Spleen (tissue), 11 donors: ENCODE measurements at regions not wholly inside any gene's neighbourhood (a gene's known extent, or its start where the extent isn't known, plus 50 kb on each side); places are given as distances from the start of the nearest gene placed in this dataset.
A peak's percentile ranks its signal among the peaks of the same experiment; 100 is the strongest.

Experiments
- DNase-seq: peaks from one replicate; pipeline ENCODE4 v3.0.0-alpha.2; 2020
- H3K27ac ChIP-seq, 8 donors: fragments of 200-600 bp; sonication (generic) in 7 of 8; 1 replicate in 4 of 8; 2 replicates in 4 of 8; pipeline versions ENCODE4 v1.5.0 to v1.8.0; 2016 to 2021; ENCODE audit warnings: inconsistent platforms in 4 of 8, mild to moderate bottlenecking in 4 of 8, moderate library complexity in 1 of 8
- H3K27me3 ChIP-seq, 7 donors: fragments of 200-600 bp; sonication (generic) in 6 of 7; replicated peaks in 1 of 7; 1 replicate in 4 of 7; 2 replicates in 3 of 7; pipeline versions ENCODE4 v1.5.0 to v1.8.0; 2016 to 2021; ENCODE audit warnings: inconsistent platforms in 3 of 7, mild to moderate bottlenecking in 1 of 7
- H3K36me3 ChIP-seq, 6 donors: fragments of 200-600 bp; sonication (generic) in 5 of 6; 1 replicate in 4 of 6; 2 replicates in 2 of 6; pipeline versions ENCODE4 v1.5.0 to v1.8.0; 2016 to 2021; ENCODE audit warnings: inconsistent platforms in 2 of 6
- H3K4me1 ChIP-seq, 6 donors: fragments of 200-600 bp; sonication (generic) in 5 of 6; 1 replicate in 3 of 6; 2 replicates in 3 of 6; pipeline versions ENCODE4 v1.5.0 to v1.8.0; 2016 to 2021; ENCODE audit warnings: inconsistent platforms in 3 of 6
- H3K4me3 ChIP-seq, 8 donors: fragments of 200-600 bp; sonication (generic) in 7 of 8; 1 replicate in 4 of 8; 2 replicates in 4 of 8; pipeline versions ENCODE4 v1.5.0 to v1.8.0; 2016 to 2021; ENCODE audit warnings: inconsistent platforms in 4 of 8, mild to moderate bottlenecking in 4 of 8, moderate library complexity in 2 of 8
- H3K9me3 ChIP-seq, 8 donors: fragments of 200-600 bp; sonication (generic) in 7 of 8; 1 replicate in 4 of 8; 2 replicates in 4 of 8; pipeline versions ENCODE4 v1.5.0 to v1.8.0; 2016 to 2021; ENCODE audit warnings: inconsistent platforms in 4 of 8
- CTCF ChIP-seq, 11 experiments: fragments of 200-600 bp in 7 of 11; fragments of 450-650 bp in 4 of 11; sonication (generic) in 4 of 11; IDR thresholded peaks in 8 of 11; conservative IDR thresholded peaks in 3 of 11; 1 replicate in 7 of 11; 2 replicates in 4 of 11; pipeline versions ENCODE4 v1.4.0 to v1.8.0; 2016 to 2021; ENCODE audit warnings: antibody characterized with exemption in 11 of 11, inconsistent platforms in 4 of 11, mild to moderate bottlenecking in 1 of 11
- POLR2A ChIP-seq, 3 donors: fragments of 450-650 bp; IDR thresholded peaks; one replicate each; pipeline ENCODE4 v1.5.1; 2017; ENCODE audit warnings: antibody characterized with exemption in 3 of 3, mild to moderate bottlenecking in 1 of 3
- POLR2AphosphoS5 ChIP-seq, 3 donors: sonication (generic); formaldehyde crosslinking; IDR thresholded peaks; one replicate each; pipeline ENCODE4 v1.5.1; 2017; ENCODE audit warnings: antibody characterized with exemption in 3 of 3
- WGBS, 5 donors: extraction: QIAGEN DNeasy Blood & Tissue Kit in 3 of 5; methylation state at CpG; one replicate each; pipeline versions ENCODE4 v1.1.5 to v1.1.7; 2013 to 2018; 5-methylcytosine and 5-hydroxymethylcytosine counted together
- intact Hi-C: fragments of 100-400 bp; cut with DNase I; formaldehyde crosslinking; loops from one replicate; pipeline ENCODE4 v1.15.0; 2023; ENCODE audit warnings: low total_unique reads
- donor health status: healthy with polysubstance abuse.
- donor health status: DM: no; HTN: no; CAD: no; lungs with moderate emphysema.
- donor health status: DM: no; HTN: no; CAD: no.
- donor health status: Bipolar disorder and iron deficiency.
- donor health status: healthy.
- donor health status: DM: no; HTN: no; CAD: no.
- donor health status: DM: yes; HTN: yes; CAD: no.

- H3K9me3 ChIP-seq, result peaks cover 0 to 22% (median 9%) of the 10 kb centered on the region in 8 donors
- H3K36me3 ChIP-seq, result no peaks in the 10 kb centered on the region
- 72 to 89% (median 84%) methylated on average over 9 of the region's 9 CpGs for WGBS, 5 donors
- intact Hi-C loops, result no loop called here
- no peak overlapping the region for H3K27ac ChIP-seq
- H3K4me3 ChIP-seq, result no peak overlapping the region
- DNase-seq, result no peak
- no peaks in the 10 kb centered on the region for H3K27me3 ChIP-seq
- H3K4me1 ChIP-seq, result peaks cover 0 to 39% (median 0%) of the 10 kb centered on the region in 6 donors
- TF ChIP-seq POLR2AphosphoS5 (IDR thresholded peaks at IDR 0.05) (no peak), CTCF (IDR thresholded peaks at IDR 0.05 in 8 of 11, conservative IDR thresholded peaks at IDR 0.05 in 3 of 11) (no peak), POLR2A (IDR thresholded peaks at IDR 0.05) (no peak)
Measured at GRCh38 chr7:3109311-3109915, 65.7 kb upstream of the CARD11 start.

- intact Hi-C loops, result no loop called here
- Histone ChIP-seq H3K4me3 (no peak overlapping the region), H3K36me3 (no peaks in the 10 kb centered on the region), H3K27me3 (peaks cover 0 to 9% (median 0%) of the 10 kb centered on the region in 7 donors), H3K9me3 (peaks cover 0 to 25% (median 10%) of the 10 kb centered on the region in 8 donors), H3K4me1 (peaks cover 0 to 30% (median under 1%) of the 10 kb centered on the region in 6 donors), H3K27ac (peak overlapping the region in 3 of 8 donors; percentile 30 to 55 (median 50))
- TF ChIP-seq POLR2AphosphoS5 (IDR thresholded peaks at IDR 0.05) (peak in 1 of 3 donors; percentile 46), CTCF (IDR thresholded peaks at IDR 0.05 in 8 of 11, conservative IDR thresholded peaks at IDR 0.05 in 3 of 11) (no peak)
- no peak for DNase-seq
- WGBS, 5 donors, result 31 to 45% (median 40%) methylated on average over 5 of the region's 5 CpGs
Measured at GRCh38 chr7:3112479-3113134, 68.9 kb upstream of the CARD11 start.

GRCh38 chr7:3114917-3115316 is 71.2 kb upstream of the CARD11 start:
- TF ChIP-seq CTCF (IDR thresholded peaks at IDR 0.05 in 8 of 11, conservative IDR thresholded peaks at IDR 0.05 in 3 of 11) (no peak), POLR2A (IDR thresholded peaks at IDR 0.05) (no peak), POLR2AphosphoS5 (IDR thresholded peaks at IDR 0.05) (no peak)
- intact Hi-C loops, result no loop called here
- DNase-seq, result no peak
- no peak overlapping the region for H3K4me3 ChIP-seq
- peaks cover 0 to 15% (median 0%) of the 10 kb centered on the region in 7 donors for H3K27me3 ChIP-seq
- no peaks in the 10 kb centered on the region for H3K36me3 ChIP-seq
- H3K27ac ChIP-seq, result peak overlapping the region in 1 of 8 donors; percentile 15
- H3K9me3 ChIP-seq, result peaks cover 0 to 15% (median 10%) of the 10 kb centered on the region in 8 donors
- 46 to 80% (median 72%) methylated on average over 5 of the region's 5 CpGs for WGBS, 5 donors
- peaks cover 0 to 52% (median 4%) of the 10 kb centered on the region in 6 donors for H3K4me1 ChIP-seq

DNA sequence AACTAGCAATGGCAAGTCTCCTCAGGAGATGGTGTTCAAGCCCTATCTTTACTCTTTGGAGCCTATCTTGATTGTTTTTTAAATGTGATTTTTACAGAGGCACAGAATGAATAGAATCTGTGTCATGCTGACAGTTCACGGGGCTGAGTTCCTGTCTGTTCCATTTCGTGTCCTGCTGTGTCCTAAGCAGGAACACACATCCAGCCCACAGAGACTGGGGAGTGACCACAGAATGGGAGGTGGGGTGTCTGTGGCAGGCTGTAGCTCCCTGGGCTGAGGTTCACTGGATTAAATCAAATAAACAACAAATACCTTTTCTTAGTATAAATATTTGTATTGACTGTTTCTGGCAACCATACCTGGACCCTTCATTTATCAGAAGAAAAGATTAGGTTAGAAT is 73.4 kb upstream of the CARD11 start:
- intact Hi-C loops, result no loop called here
- TF ChIP-seq POLR2AphosphoS5 (IDR thresholded peaks at IDR 0.05), result no peak
- TF ChIP-seq POLR2A (IDR thresholded peaks at IDR 0.05), result no peak
- TF ChIP-seq CTCF (IDR thresholded peaks at IDR 0.05 in 8 of 11, conservative IDR thresholded peaks at IDR 0.05 in 3 of 11), result no peak
- H3K4me1 ChIP-seq, result peaks cover 0 to 43% (median 4%) of the 10 kb centered on the region in 6 donors
- H3K36me3 ChIP-seq, result no peaks in the 10 kb centered on the region
- 10 to 22% (median 19%) methylated on average over 2 of the region's 2 CpGs for WGBS, 5 donors
- peaks cover 0 to 27% (median 11%) of the 10 kb centered on the region in 8 donors for H3K9me3 ChIP-seq
- H3K4me3 ChIP-seq, result peak overlapping the region in 1 of 8 donors; percentile 22
- DNase-seq, result no peak
- peak overlapping the region in 3 of 8 donors; percentile 58 to 75 (median 73) for H3K27ac ChIP-seq
- peaks cover 0 to 15% (median 0%) of the 10 kb centered on the region in 7 donors for H3K27me3 ChIP-seq
